HepG2 (cell line): ENCODE measurements at regions not wholly inside any gene's neighbourhood (a gene's known extent, or its start where the extent isn't known, plus 50 kb on each side); places are given as distances from the start of the nearest gene placed in this dataset.

ENCODE experiments used
- CHD4 ChIP-seq: fragments of 200-600 bp; sonication (generic); IDR thresholded peaks from 2 replicates; pipeline ENCODE4 v1.7.0; 2017; ENCODE audit warnings: mild to moderate bottlenecking, low read length, borderline replicate concordance
- NCOA2 ChIP-seq: sonication (generic); formaldehyde crosslinking; IDR thresholded peaks from 2 replicates; pipeline ENCODE4 v1.8.0; 2022; ENCODE audit warnings: inconsistent platforms
- POLR2A ChIP-seq, 2 experiments: IDR thresholded peaks; 2 replicates each; pipeline ENCODE4 v1.6.1; 2011; ENCODE audit warnings: low read depth in 2 of 2, low read length in 2 of 2, mild to moderate bottlenecking in 1 of 2, moderate library complexity in 1 of 2; ENCODE audit not compliant: insufficient read depth in 1 of 2
- RFX5 ChIP-seq: IDR thresholded peaks from 2 replicates; pipeline ENCODE4 v1.6.1; 2011; ENCODE audit warnings: low read depth, low read length, improper control_type of control experiment
- SRF ChIP-seq: IDR thresholded peaks from 2 replicates; pipeline ENCODE4 v1.6.1; 2011; ENCODE audit warnings: mild to moderate bottlenecking, low read depth, low read length, moderate library complexity
- ZMYM3 ChIP-seq: sonication (generic); formaldehyde crosslinking; IDR thresholded peaks from 2 replicates; pipeline ENCODE4 v1.5.1; 2020; ENCODE audit warnings: mild to moderate bottlenecking, missing genetic modification reagents
- TF ChIP-seq, protein P1 (sequence below): sonication (generic); formaldehyde crosslinking; IDR thresholded peaks from 2 replicates; pipeline ENCODE4 v1.5.0; 2020; ENCODE audit warnings: mild to moderate bottlenecking, missing genetic modification reagents, moderate library complexity
- TF ChIP-seq, protein P2 (sequence below): IDR thresholded peaks from 2 replicates; pipeline ENCODE4 v1.6.1; 2016

DNA sequence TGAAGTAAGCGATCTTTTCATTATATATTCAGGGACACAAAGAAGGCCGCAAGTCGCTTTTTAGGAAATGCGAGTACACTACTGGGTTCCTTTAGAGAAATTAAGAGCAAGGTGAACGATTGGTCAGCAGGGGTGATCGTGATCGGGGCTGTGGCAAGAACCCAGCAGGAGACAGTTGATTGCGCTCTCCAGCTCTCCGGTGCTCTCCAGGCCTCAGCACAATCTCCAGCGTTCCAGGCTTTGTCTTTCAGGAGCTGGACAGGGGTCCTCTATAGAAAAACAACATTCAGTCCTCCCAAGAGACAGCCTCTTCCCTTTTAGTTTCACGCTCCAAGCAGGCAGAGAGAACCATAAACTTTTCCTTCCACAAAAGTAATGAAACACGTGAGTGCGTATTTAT lies 170.5 kb upstream of the KLF6 start:
- TF ChIP-seq CHD4 = no peak
- TF ChIP-seq POLR2A (IDR thresholded peaks at IDR 0.05; ENCODE audit: insufficient read depth in 1 of 2, low read depth in 2 of 2, low read length in 2 of 2) = no peak
- TF ChIP-seq, protein P1, sequence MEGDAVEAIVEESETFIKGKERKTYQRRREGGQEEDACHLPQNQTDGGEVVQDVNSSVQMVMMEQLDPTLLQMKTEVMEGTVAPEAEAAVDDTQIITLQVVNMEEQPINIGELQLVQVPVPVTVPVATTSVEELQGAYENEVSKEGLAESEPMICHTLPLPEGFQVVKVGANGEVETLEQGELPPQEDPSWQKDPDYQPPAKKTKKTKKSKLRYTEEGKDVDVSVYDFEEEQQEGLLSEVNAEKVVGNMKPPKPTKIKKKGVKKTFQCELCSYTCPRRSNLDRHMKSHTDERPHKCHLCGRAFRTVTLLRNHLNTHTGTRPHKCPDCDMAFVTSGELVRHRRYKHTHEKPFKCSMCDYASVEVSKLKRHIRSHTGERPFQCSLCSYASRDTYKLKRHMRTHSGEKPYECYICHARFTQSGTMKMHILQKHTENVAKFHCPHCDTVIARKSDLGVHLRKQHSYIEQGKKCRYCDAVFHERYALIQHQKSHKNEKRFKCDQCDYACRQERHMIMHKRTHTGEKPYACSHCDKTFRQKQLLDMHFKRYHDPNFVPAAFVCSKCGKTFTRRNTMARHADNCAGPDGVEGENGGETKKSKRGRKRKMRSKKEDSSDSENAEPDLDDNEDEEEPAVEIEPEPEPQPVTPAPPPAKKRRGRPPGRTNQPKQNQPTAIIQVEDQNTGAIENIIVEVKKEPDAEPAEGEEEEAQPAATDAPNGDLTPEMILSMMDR = no peak
- TF ChIP-seq, protein P2, sequence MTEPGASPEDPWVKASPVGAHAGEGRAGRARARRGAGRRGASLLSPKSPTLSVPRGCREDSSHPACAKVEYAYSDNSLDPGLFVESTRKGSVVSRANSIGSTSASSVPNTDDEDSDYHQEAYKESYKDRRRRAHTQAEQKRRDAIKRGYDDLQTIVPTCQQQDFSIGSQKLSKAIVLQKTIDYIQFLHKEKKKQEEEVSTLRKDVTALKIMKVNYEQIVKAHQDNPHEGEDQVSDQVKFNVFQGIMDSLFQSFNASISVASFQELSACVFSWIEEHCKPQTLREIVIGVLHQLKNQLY (CRISPR knock-in tag) = no peak
- TF ChIP-seq ZMYM3 = no peak
- no peak for TF ChIP-seq SRF
- no peak for TF ChIP-seq NCOA2 (CRISPR knock-in tag)
- no peak for TF ChIP-seq RFX5
